ENCODE measurements at regions not wholly inside any gene's neighbourhood (a gene's known extent, or its start where the extent isn't known, plus 50 kb on each side); places are given as distances from the start of the nearest gene placed in this dataset.
"Not testable (repeated sequence)": the region's sequence is repeated elsewhere in the genome, so short reads cannot be mapped to it uniquely, and the experiment has no call there.

DNA sequence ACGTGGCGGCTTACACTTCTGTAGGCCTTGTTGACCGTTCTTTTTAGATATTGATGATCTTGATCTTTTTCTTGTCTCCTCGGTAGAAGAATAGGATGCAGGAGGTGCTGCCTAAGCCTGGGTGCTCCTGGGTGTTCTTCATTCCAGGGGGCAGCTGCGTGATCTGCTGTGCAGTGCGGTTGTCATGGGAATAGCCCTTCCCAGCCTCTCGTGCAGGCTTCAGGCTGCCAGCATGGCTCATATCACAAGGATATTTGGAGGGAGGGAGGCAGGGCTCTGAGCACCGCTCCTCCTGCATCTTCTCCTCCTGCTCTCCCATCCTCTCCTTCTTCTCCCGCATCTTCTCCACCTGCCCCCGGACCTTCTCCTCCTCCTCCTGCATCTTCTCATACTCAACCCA is 96.2 kb upstream of the ADCY2 start:
- TF ChIP-seq EZH2 (IDR thresholded peaks at IDR 0.05); POLR2AphosphoS5 (IDR thresholded peaks at IDR 0.05; ENCODE audit: borderline replicate concordance, low read depth, low read length): not testable (repeated sequence)
